Ammon's horn (tissue), 1 donor: ENCODE measurements at regions not wholly inside any gene's neighbourhood (a gene's known extent, or its start where the extent isn't known, plus 50 kb on each side); places are given as distances from the start of the nearest gene placed in this dataset.

Experiments
- DNase-seq: peaks from one replicate; pipeline ENCODE4 v3.0.0-alpha.2; 2016; ENCODE audit warnings: low spot score

- DNase-seq, result no peak
Measured at GRCh38 chr15:46856839-46857502, 860.3 kb upstream of the SEMA6D start.

DNA sequence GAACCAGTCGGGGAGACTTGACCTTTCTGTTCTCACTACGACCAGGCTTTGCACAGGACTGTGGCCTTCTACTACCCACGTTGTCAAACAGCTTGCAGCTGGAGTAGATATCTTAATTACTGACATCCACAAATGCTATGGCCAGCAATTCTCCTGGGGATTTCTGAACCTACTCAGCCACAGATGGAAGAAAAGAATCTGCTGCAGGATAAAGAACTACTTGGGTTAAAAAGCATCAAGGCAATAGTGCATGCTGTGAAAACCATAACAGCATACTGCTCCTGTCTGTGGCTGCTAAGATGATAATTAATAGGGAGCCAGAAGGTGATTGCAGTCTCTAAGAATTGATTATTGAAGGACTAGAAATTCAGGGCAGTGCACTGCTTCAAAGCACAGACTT lies 859.2 kb upstream of the SEMA6D start:
- no peak for DNase-seq

GRCh38 chr15:46861796-46862195 lies 855.5 kb upstream of the SEMA6D start:
- DNase-seq, result no peak

- DNase-seq, result no peak
Measured at GRCh38 chr15:46865155-46865554, 852.1 kb upstream of the SEMA6D start.

- no peak for DNase-seq
Measured at GRCh38 chr15:46872286-46872980, 844.9 kb upstream of the SEMA6D start.

GRCh38 chr15:46872981-46873330 lies 844.3 kb upstream of the SEMA6D start:
- DNase-seq, result no peak

DNA sequence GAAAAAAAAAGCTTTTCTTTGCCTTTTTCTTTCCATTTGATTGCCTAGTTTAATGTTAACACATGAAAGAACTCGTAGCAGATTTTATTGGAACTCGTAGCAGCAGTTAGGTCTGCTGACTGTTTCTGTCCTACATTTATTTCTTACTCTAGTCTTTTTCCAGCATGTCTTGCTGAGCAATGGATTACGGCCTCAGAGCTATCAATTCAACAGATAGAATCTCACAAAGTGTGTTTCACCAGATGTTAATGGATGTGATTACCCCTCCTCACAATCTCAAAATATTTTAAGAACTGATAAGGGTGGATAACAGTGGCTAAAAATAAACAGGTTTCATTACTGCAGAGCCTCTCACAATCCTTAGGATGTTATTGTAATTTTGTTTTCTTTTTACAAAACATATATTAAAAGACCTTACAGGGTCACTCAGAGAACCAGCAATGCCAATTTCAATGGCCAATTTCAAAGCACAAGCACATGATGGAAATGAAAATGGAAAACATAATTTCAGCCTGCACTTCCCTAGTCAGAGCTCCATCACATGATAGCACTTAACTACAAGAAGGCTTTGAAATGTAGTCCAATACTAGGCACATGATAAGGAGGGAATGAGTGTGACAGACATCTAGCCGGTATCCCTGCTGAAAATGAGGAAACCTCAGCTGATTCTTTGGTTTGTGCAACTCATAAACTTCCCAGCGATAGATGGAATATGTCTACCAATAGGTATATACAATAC lies 838.1 kb upstream of the SEMA6D start:
- DNase-seq, result no peak

- DNase-seq, result no peak
Measured at GRCh38 chr15:46880791-46881190, 836.5 kb upstream of the SEMA6D start.

DNA sequence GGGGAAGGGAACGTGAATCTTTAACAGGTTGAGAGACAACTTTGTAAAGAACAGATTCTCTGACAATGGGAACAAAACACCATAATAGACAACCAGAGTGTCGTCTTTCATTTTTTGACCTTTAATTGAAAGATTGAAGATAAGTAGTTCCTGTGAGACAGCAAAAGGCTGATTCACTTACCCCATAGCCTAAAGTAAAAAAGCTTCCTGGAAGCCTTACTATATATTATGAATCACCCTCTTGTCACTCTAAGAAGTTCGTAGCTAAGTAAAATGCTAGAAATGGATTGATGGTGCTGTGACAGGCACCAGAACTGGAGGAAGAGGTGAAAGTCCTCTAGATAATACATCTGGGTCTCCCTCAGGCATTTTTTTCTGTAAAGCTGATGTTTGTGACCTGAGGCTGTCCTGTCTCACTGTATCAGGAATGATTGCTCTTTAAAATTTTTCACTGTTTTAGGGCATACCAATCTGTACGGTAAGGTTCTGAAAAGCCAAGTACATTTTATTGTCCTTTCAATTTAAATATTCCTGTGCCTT lies 824.6 kb upstream of the SEMA6D start:
- DNase-seq, result no peak

DNA sequence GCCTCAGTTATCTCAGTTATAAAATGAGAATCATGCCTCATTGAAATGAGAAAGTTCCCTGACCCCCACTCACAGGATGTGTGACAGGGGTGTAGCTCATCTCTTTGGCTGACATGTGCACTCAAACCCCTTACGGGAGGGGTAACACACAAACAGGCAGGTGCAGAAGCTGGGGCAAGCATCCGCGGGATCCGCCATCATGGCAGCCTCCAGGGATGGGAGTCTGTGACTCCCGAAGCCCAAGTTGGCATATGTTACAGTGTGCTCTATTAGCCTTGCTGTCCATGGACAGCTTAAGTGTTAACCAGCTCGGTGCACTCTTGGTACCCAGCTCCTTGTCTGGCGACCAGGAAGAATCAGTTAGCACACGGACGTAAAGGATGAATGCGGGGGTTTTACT lies 822.7 kb upstream of the SEMA6D start:
- DNase-seq, result no peak

DNA sequence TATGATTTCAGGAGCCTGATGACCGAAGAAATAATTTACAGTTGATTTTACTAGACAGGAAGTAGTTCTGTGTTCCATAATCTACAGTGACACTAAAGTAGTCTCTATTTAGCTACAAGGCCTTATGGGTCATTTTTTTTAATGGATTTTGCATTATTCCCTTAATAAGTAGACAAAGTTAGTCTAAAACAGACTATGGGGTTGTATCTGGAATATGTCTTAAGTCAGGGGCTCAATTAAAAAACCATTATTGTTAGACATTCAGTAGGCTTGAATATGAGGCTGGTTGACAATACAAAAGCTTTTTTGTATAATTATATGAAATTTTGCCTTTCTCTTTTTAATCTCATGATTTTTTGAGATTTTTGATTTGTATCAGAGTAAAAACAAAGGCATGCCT lies 820.0 kb upstream of the SEMA6D start:
- DNase-seq, result no peak

DNA sequence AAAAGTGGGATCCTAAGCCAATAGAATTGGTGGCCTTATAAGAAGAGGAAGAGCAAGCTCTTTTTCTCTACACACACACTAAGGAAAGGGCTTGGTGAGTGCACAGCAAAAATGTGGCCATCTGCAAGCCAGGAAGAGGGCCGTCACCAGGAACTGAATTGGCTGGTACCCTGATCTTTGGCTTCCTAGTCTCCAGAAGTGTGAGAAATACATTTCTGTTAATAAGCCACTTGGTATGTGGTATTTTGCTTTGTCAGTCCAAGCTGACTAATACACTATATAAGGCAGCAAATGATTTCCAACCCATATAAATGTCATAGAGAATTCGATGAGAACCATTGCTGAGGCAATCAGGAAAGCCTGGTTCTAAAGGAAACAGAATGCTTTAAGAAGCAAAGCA lies 816.3 kb upstream of the SEMA6D start:
- DNase-seq, result no peak

GRCh38 chr15:46917721-46918252 lies 799.5 kb upstream of the SEMA6D start:
- DNase-seq, result no peak

GRCh38 chr15:46918462-46919140 lies 798.7 kb upstream of the SEMA6D start:
- no peak for DNase-seq

GRCh38 chr15:46921891-46922290 lies 795.4 kb upstream of the SEMA6D start:
- DNase-seq, result no peak

- no peak for DNase-seq
Measured at GRCh38 chr15:46930426-46930825, 786.9 kb upstream of the SEMA6D start.

GRCh38 chr15:46933332-46933731 lies 784.0 kb upstream of the SEMA6D start:
- no peak for DNase-seq

DNA sequence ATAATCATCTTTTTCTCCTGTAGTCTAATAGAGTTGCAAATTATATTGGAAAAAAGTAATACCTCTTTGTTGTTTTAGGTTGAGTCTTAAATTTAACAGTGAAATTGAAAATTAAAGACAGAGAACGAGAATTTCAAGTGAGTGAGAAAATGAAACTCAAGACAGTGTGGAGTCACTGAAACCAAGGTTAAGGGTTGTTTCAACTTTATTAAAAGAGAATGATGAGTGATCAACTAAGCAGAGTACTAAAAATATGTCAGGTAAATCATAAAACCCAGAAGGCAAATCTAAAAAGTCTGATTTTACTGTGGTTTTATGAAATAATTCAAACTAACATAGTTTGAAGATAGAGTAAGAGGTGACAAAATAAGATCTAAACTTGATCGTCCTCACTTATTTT lies 782.5 kb upstream of the SEMA6D start:
- no peak for DNase-seq

GRCh38 chr15:46938169-46938568 lies 779.1 kb upstream of the SEMA6D start:
- DNase-seq, result no peak

- no peak for DNase-seq
Measured at GRCh38 chr15:46941241-46941640, 776.1 kb upstream of the SEMA6D start.

GRCh38 chr15:46946953-46947352 lies 770.4 kb upstream of the SEMA6D start:
- no peak for DNase-seq

- DNase-seq, result no peak
Measured at GRCh38 chr15:46955576-46955975, 761.7 kb upstream of the SEMA6D start.
